HepG2 (cell line): ENCODE measurements at regions not wholly inside any gene's neighbourhood (a gene's known extent, or its start where the extent isn't known, plus 50 kb on each side); places are given as distances from the start of the nearest gene placed in this dataset.

Source experiments
- ATAC-seq: fragments of 200-7000 bp; cut with Tn5 transposase; 3 replicates; pipeline ENCODE4 v1.9.1; 2020; ENCODE audit warnings: mild to moderate bottlenecking, moderate library complexity
- BruUV-seq: library from RNA; stranded (reverse); fragments of 400-500 nt; replicated peaks from 2 replicates; lab custom pipeline; 2021; lab: Mats Ljungman, UMichigan
- CTCF ChIA-PET: fragments of 300-600 bp; formaldehyde crosslinking; extraction: SDS; loops from one replicate; lab custom pipeline; 2021; ENCODE audit warnings: low total read pairs, inconsistent platforms, low intra/inter-chr PET ratio; lab: Yijun Ruan, JAX
- POLR2A ChIA-PET: fragments of 350-600 bp; sonication (Branson Sonifier 250); formaldehyde crosslinking; loops from one replicate; lab custom pipeline; 2020; ENCODE audit warnings: antibody characterized with exemption, inconsistent platforms; lab: Yijun Ruan, JAX
- DNase-seq: peaks from one replicate; pipeline ENCODE4 v3.0.0-alpha.2; 2015; ENCODE audit warnings: low spot score
- FAIRE-seq: peaks from 3 replicates; lab custom pipeline; 2011; peaks lifted over from hg19 to GRCh38; lab: Jason Lieb, UNC
- H2AFZ ChIP-seq: one replicate; pipeline ENCODE4 v1.6.1; 2011; ENCODE audit warnings: low read length, inconsistent platforms
- H3K27ac ChIP-seq: fragments of 300-600 bp; 3 replicates; pipeline ENCODE4 v1.8.0; 2011; ENCODE audit warnings: mixed run types, mild to moderate bottlenecking, mixed read lengths, low read length, inconsistent platforms; ENCODE audit not compliant: insufficient read depth; ENCODE audit errors: extremely low read length
- H3K27me3 ChIP-seq, 2 experiments: fragments of 200-600 bp in 1 of 2; 2 replicates in 1 of 2; 3 replicates in 1 of 2; pipeline versions ENCODE4 v1.6.0 to v1.8.0; 2011; ENCODE audit warnings: low read length in 2 of 2, mild to moderate bottlenecking in 2 of 2, moderate library complexity in 2 of 2, inconsistent platforms in 1 of 2; ENCODE audit not compliant: insufficient read depth in 2 of 2, control insufficient read depth in 1 of 2
- H3K36me3 ChIP-seq, 2 experiments: fragments of 200-600 bp in 1 of 2; replicated peaks in 1 of 2; 2 replicates in 1 of 2; 3 replicates in 1 of 2; pipeline versions ENCODE4 v1.5.1 to v1.8.0; 2011; ENCODE audit warnings: low read length in 2 of 2, inconsistent platforms in 1 of 2; ENCODE audit not compliant: insufficient read depth in 2 of 2, control insufficient read depth in 1 of 2
- H3K4me1 ChIP-seq: 2 replicates; pipeline ENCODE4 v1.5.1; 2012; ENCODE audit warnings: low read length, inconsistent platforms; ENCODE audit not compliant: insufficient read depth
- H3K4me2 ChIP-seq: 2 replicates; pipeline ENCODE4 v1.6.0; 2011; ENCODE audit warnings: low read depth, low read length, inconsistent platforms
- H3K4me3 ChIP-seq, 3 experiments: fragments of 200-600 bp in 1 of 3; sonication (generic), shearing (Covaris generic) in 1 of 3; replicated peaks in 1 of 3; 2 replicates each; pipeline ENCODE4 v1.5.1; 2011 to 2016; ENCODE audit warnings: low read length in 3 of 3, inconsistent platforms in 2 of 3, low read depth in 2 of 3, mild to moderate bottlenecking in 2 of 3, control low read depth in 1 of 3, mixed read lengths in 1 of 3; ENCODE audit not compliant: insufficient read depth in 1 of 3
- H3K79me2 ChIP-seq: one replicate; pipeline ENCODE4 v1.6.1; 2011; ENCODE audit warnings: low read length, inconsistent platforms; ENCODE audit not compliant: insufficient read depth
- H3K9ac ChIP-seq: 2 replicates; pipeline ENCODE4 v1.6.0; 2011; ENCODE audit warnings: mild to moderate bottlenecking, low read depth, low read length, inconsistent platforms; ENCODE audit not compliant: insufficient read depth
- H3K9me3 ChIP-seq: 2 replicates; pipeline ENCODE4 v1.5.1; 2012; ENCODE audit warnings: mild to moderate bottlenecking, low read length
- H4K20me1 ChIP-seq: 2 replicates; pipeline ENCODE4 v1.6.0; 2011; ENCODE audit warnings: inconsistent platforms, mild to moderate bottlenecking, low read length, moderate library complexity; ENCODE audit not compliant: insufficient read depth
- ARHGAP35 ChIP-seq: sonication (generic); formaldehyde crosslinking; IDR thresholded peaks from 2 replicates; pipeline ENCODE4 v1.9.0; 2022; ENCODE audit warnings: mild to moderate bottlenecking, inconsistent platforms, moderate library complexity, missing genetic modification reagents, borderline replicate concordance
- ATM ChIP-seq: fragments of 450-650 bp; IDR thresholded peaks from 2 replicates; pipeline ENCODE4 v1.7.1; 2017; ENCODE audit warnings: mild to moderate bottlenecking, borderline replicate concordance
- FOXK2 ChIP-seq: fragments of 450-650 bp; IDR thresholded peaks from 2 replicates; pipeline ENCODE4 v1.6.1; 2016
- NFKB2 ChIP-seq: sonication (generic); formaldehyde crosslinking; IDR thresholded peaks from 2 replicates; pipeline ENCODE4 v1.4.0; 2020; ENCODE audit warnings: missing genetic modification reagents, borderline replicate concordance
- NFYC ChIP-seq: IDR thresholded peaks from 2 replicates; pipeline ENCODE4 v1.6.1; 2016; ENCODE audit warnings: missing genetic modification reagents, missing compliant biosample characterization
- NR1H2 ChIP-seq: sonication (generic); formaldehyde crosslinking; IDR thresholded peaks from 2 replicates; pipeline ENCODE4 v1.8.1; 2022; ENCODE audit warnings: low read depth, missing genetic modification reagents, borderline replicate concordance
- PCBP1 ChIP-seq: fragments of 200-400 bp; formaldehyde crosslinking; IDR thresholded peaks from 2 replicates; pipeline ENCODE4 v1.6.1; 2017; ENCODE audit warnings: mild to moderate bottlenecking, low read depth, low read length, borderline replicate concordance
- PRPF4 ChIP-seq: fragments of 200-400 bp; formaldehyde crosslinking; IDR thresholded peaks from 2 replicates; pipeline ENCODE4 v1.6.1; 2016; ENCODE audit warnings: low read length, low read depth; ENCODE audit not compliant: poor library complexity, severe bottlenecking
- REXO4 ChIP-seq: sonication (generic); formaldehyde crosslinking; IDR thresholded peaks from 2 replicates; pipeline ENCODE4 v1.8.0; 2022; ENCODE audit warnings: missing genetic modification reagents, mild to moderate bottlenecking, borderline replicate concordance
- SOX13 ChIP-seq, 3 experiments: fragments of 450-650 bp in 1 of 3; sonication (generic) in 1 of 3; formaldehyde crosslinking in 1 of 3; IDR thresholded peaks in 2 of 3; conservative IDR thresholded peaks in 1 of 3; 2 replicates each; pipeline versions ENCODE4 v1.5.0 to v1.6.1; 2016 to 2020; ENCODE audit warnings: antibody characterized with exemption in 1 of 3, mild to moderate bottlenecking in 1 of 3, missing compliant biosample characterization in 1 of 3, missing genetic modification reagents in 1 of 3, moderate library complexity in 1 of 3
- USF2 ChIP-seq, 2 experiments: sonication (generic) in 1 of 2; formaldehyde crosslinking in 1 of 2; IDR thresholded peaks; 2 replicates each; pipeline versions ENCODE4 v1.5.1 to v1.6.1; 2011 to 2020; ENCODE audit warnings: borderline replicate concordance in 1 of 2, low read depth in 1 of 2, low read length in 1 of 2, mild to moderate bottlenecking in 1 of 2, missing genetic modification reagents in 1 of 2, moderate library complexity in 1 of 2
- ZBTB38 ChIP-seq: sonication (generic); formaldehyde crosslinking; IDR thresholded peaks from 2 replicates; pipeline ENCODE4 v1.5.1; 2020; ENCODE audit warnings: mild to moderate bottlenecking, missing genetic modification reagents
- ZNF124 ChIP-seq: sonication (generic); formaldehyde crosslinking; IDR thresholded peaks from 2 replicates; pipeline ENCODE4 v1.4.0; 2020; ENCODE audit warnings: missing genetic modification reagents
- ZNF343 ChIP-seq: sonication (generic); formaldehyde crosslinking; IDR thresholded peaks from 2 replicates; pipeline ENCODE4 v1.4.0; 2020; ENCODE audit warnings: mild to moderate bottlenecking, missing genetic modification reagents
- ZNF441 ChIP-seq: sonication (generic); formaldehyde crosslinking; IDR thresholded peaks from 2 replicates; pipeline ENCODE4 v1.7.0; 2021; ENCODE audit warnings: missing genetic modification reagents, borderline replicate concordance
- ZNF574 ChIP-seq: sonication (generic); formaldehyde crosslinking; IDR thresholded peaks from 2 replicates; pipeline ENCODE4 v1.4.0; 2020; ENCODE audit warnings: missing genetic modification reagents
- ZNF597 ChIP-seq: sonication (generic); formaldehyde crosslinking; IDR thresholded peaks from 2 replicates; pipeline ENCODE4 v1.5.0; 2020; ENCODE audit warnings: missing genetic modification reagents
- ZNF598 ChIP-seq: sonication (generic); formaldehyde crosslinking; IDR thresholded peaks from 2 replicates; pipeline ENCODE4 v1.5.1; 2020; ENCODE audit warnings: mild to moderate bottlenecking, missing genetic modification reagents, borderline replicate concordance
- ZNF772 ChIP-seq: sonication (generic); formaldehyde crosslinking; IDR thresholded peaks from 2 replicates; pipeline ENCODE4 v1.5.0; 2020; ENCODE audit warnings: mild to moderate bottlenecking, missing genetic modification reagents
- WGBS: methylation state at CpG from one replicate; pipeline ENCODE4 v1.1.6; 2017; ENCODE audit warnings: low lambda C conversion rate; 5-methylcytosine and 5-hydroxymethylcytosine counted together
- in situ Hi-C: cut with HindIII; loops from 2 replicates; pipeline ENCODE4 v1.10.0; 2017; ENCODE audit warnings: low pct_unique_long_range_greater_than_20kb; ENCODE audit not compliant: extremely low pct_ligation_motif_present
- intact Hi-C: fragments of 100-400 bp; cut with micrococcal nuclease; formaldehyde crosslinking; loops from one replicate; pipeline ENCODE4 v1.10.0; 2022; ENCODE audit not compliant: unreplicated experiment

- no peak for ATAC-seq
- Histone ChIP-seq H3K79me2 (no peaks in the 10 kb centered on the region), H3K36me3 (no peaks in the 10 kb centered on the region), H3K27me3 (peaks cover 5 to 13% of the 10 kb centered on the region in 2 experiments; a peak in 2 of 5 replicates), H3K27ac (no peak overlapping the region), H3K9ac (no peak overlapping the region), H2AFZ (no peak overlapping the region), H4K20me1 (no peaks in the 10 kb centered on the region), H3K4me3 (no peak overlapping the region), H3K4me2 (no peak overlapping the region), H3K4me1 (peaks cover 21% of the 10 kb centered on the region), H3K9me3 (no peaks in the 10 kb centered on the region)
- TF ChIP-seq ZNF597 (CRISPR knock-in tag), result no peak
- no peak for TF ChIP-seq ZNF124 (CRISPR knock-in tag)
- TF ChIP-seq ZNF343 (CRISPR knock-in tag), result no peak
- no peak for TF ChIP-seq NR1H2 (CRISPR knock-in tag)
- no peak for TF ChIP-seq ZBTB38 (CRISPR knock-in tag)
- TF ChIP-seq SOX13 (IDR thresholded peaks at IDR 0.05), result no peak
- no peak for TF ChIP-seq SOX13 (CRISPR knock-in tag; conservative IDR thresholded peaks at IDR 0.05 in 1 of 2, IDR thresholded peaks at IDR 0.05 in 1 of 2)
- TF ChIP-seq NFKB2 (CRISPR knock-in tag), result no peak
- TF ChIP-seq REXO4 (CRISPR knock-in tag), result no peak
- no peak for TF ChIP-seq ARHGAP35
- no peak for TF ChIP-seq FOXK2
- TF ChIP-seq ZNF441 (CRISPR knock-in tag), result no peak
- TF ChIP-seq ZNF574 (CRISPR knock-in tag), result no peak
- no peak for TF ChIP-seq ZNF598 (CRISPR knock-in tag)
- no peak for TF ChIP-seq ZNF772 (CRISPR knock-in tag)
- TF ChIP-seq NFYC (CRISPR knock-in tag), result no peak
- no peak for TF ChIP-seq USF2 (IDR thresholded peaks at IDR 0.05; ENCODE audit: low read depth, low read length)
- TF ChIP-seq USF2 (CRISPR knock-in tag; IDR thresholded peaks at IDR 0.05; ENCODE audit: borderline replicate concordance), result no peak
- no peak for TF ChIP-seq ATM
- no peak for TF ChIP-seq PCBP1
- no peak for TF ChIP-seq PRPF4
- WGBS, result 41% methylated on average over 11 of the region's 11 CpGs
- no peak for FAIRE-seq
- CTCF ChIA-PET, result no interaction called here
- in situ Hi-C loops (no loop called here), intact Hi-C loops (no loop called here)
- DNase-seq, result no peak
- POLR2A ChIA-PET, result no interaction called here
- no TSS peak for BruUV-seq
Measured at GRCh38 chr17:36864827-36865430, 72.3 kb upstream of the LHX1 start.
